Medulla oblongata (tissue), 1 donor: ENCODE measurements at regions not wholly inside any gene's neighbourhood (a gene's known extent, or its start where the extent isn't known, plus 50 kb on each side); places are given as distances from the start of the nearest gene placed in this dataset.
"Not testable (repeated sequence)": the region's sequence is repeated elsewhere in the genome, so short reads cannot be mapped to it uniquely, and the experiment has no call there.

ENCODE experiments used
- DNase-seq: peaks from one replicate; pipeline ENCODE4 v3.0.0-alpha.2; 2015; ENCODE audit errors: extremely low spot score

GRCh38 chr16:80915079-80915450, 91.6 kb downstream of the CMC2 start:
- no peak for DNase-seq

GRCh38 chr16:80914379-80915078, 92.2 kb downstream of the CMC2 start:
- DNase-seq: no peak

GRCh38 chr16:80913397-80913796, 93.3 kb downstream of the CMC2 start:
- DNase-seq: no peak

- DNase-seq: no peak
These were observed 94.0 kb downstream of the CMC2 start for GRCh38 chr16:80912651-80913050.

GRCh38 chr16:80910434-80910833, 96.3 kb downstream of the CMC2 start:
- DNase-seq: no peak

- no peak for DNase-seq
These were observed 97.0 kb downstream of the CMC2 start for GRCh38 chr16:80909720-80910119.

GRCh38 chr16:80906169-80906568, 100.5 kb downstream of the CMC2 start:
- not testable (repeated sequence) for DNase-seq

- DNase-seq: no peak
These were observed 99.2 kb upstream of the CDYL2 start for GRCh38 chr16:80903616-80904015.

GRCh38 chr16:80902306-80903110, 98.1 kb upstream of the CDYL2 start:
- no peak for DNase-seq

- no peak for DNase-seq
These were observed 96.2 kb upstream of the CDYL2 start for GRCh38 chr16:80900593-80900954.

GRCh38 chr16:80899809-80900592, 95.6 kb upstream of the CDYL2 start:
- peak; percentile 57 for DNase-seq

GRCh38 chr16:80896776-80897175, 92.4 kb upstream of the CDYL2 start:
- no peak for DNase-seq

- DNase-seq: no peak
These were observed 89.7 kb upstream of the CDYL2 start for GRCh38 chr16:80894091-80894490.

- no peak for DNase-seq
These were observed 89.3 kb upstream of the CDYL2 start for GRCh38 chr16:80893686-80894085.

- DNase-seq: not testable (repeated sequence)
These were observed 88.0 kb upstream of the CDYL2 start for GRCh38 chr16:80892395-80892794.

GRCh38 chr16:80889779-80890359, 85.5 kb upstream of the CDYL2 start:
- no peak for DNase-seq

- DNase-seq: no peak
These were observed 82.7 kb upstream of the CDYL2 start for GRCh38 chr16:80887062-80887461.

- DNase-seq: no peak
These were observed 79.4 kb upstream of the CDYL2 start for GRCh38 chr16:80883816-80884215.

GRCh38 chr16:80883159-80883642, 78.8 kb upstream of the CDYL2 start:
- no peak for DNase-seq

GRCh38 chr16:80875616-80876015, 71.2 kb upstream of the CDYL2 start:
- DNase-seq: no peak

- DNase-seq: no peak
These were observed 70.5 kb upstream of the CDYL2 start for GRCh38 chr16:80874925-80875324.

- DNase-seq: peak; percentile 3
These were observed 57.8 kb upstream of the CDYL2 start for GRCh38 chr16:80862160-80862705.
